HepG2 (cell line): ENCODE measurements at regions not wholly inside any gene's neighbourhood (a gene's known extent, or its start where the extent isn't known, plus 50 kb on each side); places are given as distances from the start of the nearest gene placed in this dataset.

Experiments
- ATAC-seq: fragments of 200-7000 bp; cut with Tn5 transposase; 3 replicates; pipeline ENCODE4 v1.9.1; 2020; ENCODE audit warnings: mild to moderate bottlenecking, moderate library complexity
- BruUV-seq: library from RNA; stranded (reverse); fragments of 400-500 nt; replicated peaks from 2 replicates; lab custom pipeline; 2021; lab: Mats Ljungman, UMichigan
- CTCF ChIA-PET: fragments of 300-600 bp; formaldehyde crosslinking; extraction: SDS; loops from one replicate; lab custom pipeline; 2021; ENCODE audit warnings: low total read pairs, inconsistent platforms, low intra/inter-chr PET ratio; lab: Yijun Ruan, JAX
- POLR2A ChIA-PET: fragments of 350-600 bp; sonication (Branson Sonifier 250); formaldehyde crosslinking; loops from one replicate; lab custom pipeline; 2020; ENCODE audit warnings: antibody characterized with exemption, inconsistent platforms; lab: Yijun Ruan, JAX
- DNase-seq: peaks from one replicate; pipeline ENCODE4 v3.0.0-alpha.2; 2015; ENCODE audit warnings: low spot score
- FAIRE-seq: peaks from 3 replicates; lab custom pipeline; 2011; peaks lifted over from hg19 to GRCh38; lab: Jason Lieb, UNC
- H2AFZ ChIP-seq: one replicate; pipeline ENCODE4 v1.6.1; 2011; ENCODE audit warnings: low read length, inconsistent platforms
- H3K27ac ChIP-seq: fragments of 300-600 bp; 3 replicates; pipeline ENCODE4 v1.8.0; 2011; ENCODE audit warnings: mixed run types, mild to moderate bottlenecking, mixed read lengths, low read length, inconsistent platforms; ENCODE audit not compliant: insufficient read depth; ENCODE audit errors: extremely low read length
- H3K27me3 ChIP-seq, 2 experiments: fragments of 200-600 bp in 1 of 2; 2 replicates in 1 of 2; 3 replicates in 1 of 2; pipeline versions ENCODE4 v1.6.0 to v1.8.0; 2011; ENCODE audit warnings: low read length in 2 of 2, mild to moderate bottlenecking in 2 of 2, moderate library complexity in 2 of 2, inconsistent platforms in 1 of 2; ENCODE audit not compliant: insufficient read depth in 2 of 2, control insufficient read depth in 1 of 2
- H3K36me3 ChIP-seq, 2 experiments: fragments of 200-600 bp in 1 of 2; replicated peaks in 1 of 2; 2 replicates in 1 of 2; 3 replicates in 1 of 2; pipeline versions ENCODE4 v1.5.1 to v1.8.0; 2011; ENCODE audit warnings: low read length in 2 of 2, inconsistent platforms in 1 of 2; ENCODE audit not compliant: insufficient read depth in 2 of 2, control insufficient read depth in 1 of 2
- H3K4me1 ChIP-seq: 2 replicates; pipeline ENCODE4 v1.5.1; 2012; ENCODE audit warnings: low read length, inconsistent platforms; ENCODE audit not compliant: insufficient read depth
- H3K4me2 ChIP-seq: 2 replicates; pipeline ENCODE4 v1.6.0; 2011; ENCODE audit warnings: low read depth, low read length, inconsistent platforms
- H3K4me3 ChIP-seq, 3 experiments: fragments of 200-600 bp in 1 of 3; sonication (generic), shearing (Covaris generic) in 1 of 3; replicated peaks in 1 of 3; 2 replicates each; pipeline ENCODE4 v1.5.1; 2011 to 2016; ENCODE audit warnings: low read length in 3 of 3, inconsistent platforms in 2 of 3, low read depth in 2 of 3, mild to moderate bottlenecking in 2 of 3, control low read depth in 1 of 3, mixed read lengths in 1 of 3; ENCODE audit not compliant: insufficient read depth in 1 of 3
- H3K79me2 ChIP-seq: one replicate; pipeline ENCODE4 v1.6.1; 2011; ENCODE audit warnings: low read length, inconsistent platforms; ENCODE audit not compliant: insufficient read depth
- H3K9ac ChIP-seq: 2 replicates; pipeline ENCODE4 v1.6.0; 2011; ENCODE audit warnings: mild to moderate bottlenecking, low read depth, low read length, inconsistent platforms; ENCODE audit not compliant: insufficient read depth
- H3K9me3 ChIP-seq: 2 replicates; pipeline ENCODE4 v1.5.1; 2012; ENCODE audit warnings: mild to moderate bottlenecking, low read length
- H4K20me1 ChIP-seq: 2 replicates; pipeline ENCODE4 v1.6.0; 2011; ENCODE audit warnings: inconsistent platforms, mild to moderate bottlenecking, low read length, moderate library complexity; ENCODE audit not compliant: insufficient read depth
- CEBPZ ChIP-seq: IDR thresholded peaks from 2 replicates; pipeline ENCODE4 v1.6.1; 2012; ENCODE audit warnings: low read length, improper control_type of control experiment
- FLYWCH1 ChIP-seq: sonication (generic); formaldehyde crosslinking; IDR thresholded peaks from 2 replicates; pipeline ENCODE4 v1.8.1; 2023; ENCODE audit warnings: mild to moderate bottlenecking, missing genetic modification reagents
- KLF15 ChIP-seq: sonication (generic); formaldehyde crosslinking; IDR thresholded peaks from 2 replicates; pipeline ENCODE4 v1.8.1; 2023; ENCODE audit warnings: borderline replicate concordance, mild to moderate bottlenecking, inconsistent platforms, missing genetic modification reagents, mixed read lengths
- RARA ChIP-seq: IDR thresholded peaks from 2 replicates; pipeline ENCODE4 v1.6.1; 2016; ENCODE audit warnings: missing genetic modification reagents, missing compliant biosample characterization
- TEAD2 ChIP-seq: sonication (generic); formaldehyde crosslinking; IDR thresholded peaks from 2 replicates; pipeline ENCODE4 v1.9.0; 2021; ENCODE audit warnings: missing genetic modification reagents
- ZNF180 ChIP-seq: sonication (generic); formaldehyde crosslinking; IDR thresholded peaks from 2 replicates; pipeline ENCODE4 v1.4.0; 2020; ENCODE audit warnings: low read depth, missing genetic modification reagents, borderline replicate concordance
- ZNF367 ChIP-seq: sonication (generic); formaldehyde crosslinking; IDR thresholded peaks from 2 replicates; pipeline ENCODE4 v1.4.0; 2020; ENCODE audit warnings: missing genetic modification reagents, borderline replicate concordance
- ZNF451 ChIP-seq: sonication (generic); formaldehyde crosslinking; IDR thresholded peaks from 2 replicates; pipeline ENCODE4 v1.5.0; 2020; ENCODE audit warnings: mild to moderate bottlenecking, missing genetic modification reagents
- ZNF709 ChIP-seq: sonication (generic); formaldehyde crosslinking; IDR thresholded peaks from 2 replicates; pipeline ENCODE4 v1.5.0; 2020; ENCODE audit warnings: mild to moderate bottlenecking, missing genetic modification reagents
- ZNF710 ChIP-seq: sonication (generic); formaldehyde crosslinking; IDR thresholded peaks from 2 replicates; pipeline ENCODE4 v1.5.0; 2020; ENCODE audit warnings: mild to moderate bottlenecking, missing genetic modification reagents, borderline replicate concordance
- ZNF841 ChIP-seq: sonication (generic); formaldehyde crosslinking; IDR thresholded peaks from 2 replicates; pipeline ENCODE4 v1.8.1; 2023; ENCODE audit warnings: missing genetic modification reagents, borderline replicate concordance
- ZSCAN25 ChIP-seq: sonication (generic); formaldehyde crosslinking; IDR thresholded peaks from 2 replicates; pipeline ENCODE4 v1.8.0; 2022; ENCODE audit warnings: mild to moderate bottlenecking, missing genetic modification reagents
- WGBS: methylation state at CpG from one replicate; pipeline ENCODE4 v1.1.6; 2017; ENCODE audit warnings: low lambda C conversion rate; 5-methylcytosine and 5-hydroxymethylcytosine counted together
- in situ Hi-C: cut with HindIII; loops from 2 replicates; pipeline ENCODE4 v1.10.0; 2017; ENCODE audit warnings: low pct_unique_long_range_greater_than_20kb; ENCODE audit not compliant: extremely low pct_ligation_motif_present
- intact Hi-C: fragments of 100-400 bp; cut with micrococcal nuclease; formaldehyde crosslinking; loops from one replicate; pipeline ENCODE4 v1.10.0; 2022; ENCODE audit not compliant: unreplicated experiment
- TF ChIP-seq, protein P1 (sequence below): IDR thresholded peaks from 2 replicates; pipeline ENCODE4 v1.6.1; 2016; ENCODE audit warnings: low read depth, borderline replicate concordance

DNA sequence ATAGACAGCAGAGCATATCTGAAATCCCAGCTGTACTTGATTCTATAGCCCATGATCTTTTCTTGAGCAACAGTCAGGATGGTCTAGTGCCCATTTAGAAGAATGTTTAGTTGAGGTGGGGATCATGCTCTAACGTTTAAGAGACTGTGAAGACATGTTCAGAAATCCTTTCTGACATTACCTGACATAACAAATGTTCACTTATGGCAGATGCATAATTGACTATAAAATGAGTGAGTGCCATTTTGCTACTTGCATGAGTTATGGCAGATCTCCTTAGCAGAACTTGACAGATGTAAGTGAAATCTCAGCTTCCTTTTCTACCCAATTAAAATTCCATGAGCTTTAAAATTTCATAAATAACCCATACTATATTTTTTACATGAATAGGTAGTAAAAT is 209.5 kb upstream of the MMADHC start:
- TF ChIP-seq TEAD2 (CRISPR knock-in tag) = no peak
- TF ChIP-seq FLYWCH1 (CRISPR knock-in tag) = no peak
- TF ChIP-seq ZNF180 (CRISPR knock-in tag) = no peak
- TF ChIP-seq KLF15 (CRISPR knock-in tag) = no peak
- CTCF ChIA-PET = no interaction called here
- H3K27me3 ChIP-seq = no peaks in the 10 kb centered on the region
- H3K27ac ChIP-seq = no peak overlapping the region
- H3K4me2 ChIP-seq = no peak overlapping the region
- POLR2A ChIA-PET = no interaction called here
- DNase-seq (no peak), ATAC-seq (no peak), FAIRE-seq (no peak)
- no peaks in the 10 kb centered on the region for H3K9me3 ChIP-seq
- no peak overlapping the region for H2AFZ ChIP-seq
- H3K79me2 ChIP-seq = no peaks in the 10 kb centered on the region
- H3K4me1 ChIP-seq = no peaks in the 10 kb centered on the region
- 0% methylated on average over 1 of the region's 1 CpG for WGBS
- H3K9ac ChIP-seq = no peak overlapping the region
- no TSS peak for BruUV-seq
- no peaks in the 10 kb centered on the region for H4K20me1 ChIP-seq
- H3K36me3 ChIP-seq = no peaks in the 10 kb centered on the region
- in situ Hi-C loops = no loop called here
- intact Hi-C loops = no loop called here
- no peak overlapping the region for H3K4me3 ChIP-seq

DNA sequence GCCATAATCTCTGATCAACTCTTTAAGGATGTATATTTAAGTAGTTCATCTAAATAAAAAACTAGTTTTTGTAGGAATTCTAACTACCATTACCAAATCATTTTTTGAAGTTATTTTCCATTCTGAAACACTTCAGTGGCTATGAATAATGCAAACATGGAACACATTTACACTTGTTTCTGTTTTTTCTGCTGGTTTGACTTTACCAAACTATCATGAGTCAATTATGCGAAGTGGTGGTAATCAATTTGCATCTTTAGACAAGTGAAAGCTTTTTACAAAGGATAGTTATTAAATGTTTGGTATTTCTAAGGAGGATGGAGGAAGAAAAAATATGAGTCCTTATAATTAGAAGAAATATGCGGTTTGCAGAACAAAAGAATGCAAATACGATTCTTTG is 202.0 kb upstream of the MMADHC start:
- no peaks in the 10 kb centered on the region for H4K20me1 ChIP-seq
- FAIRE-seq (no peak), DNase-seq (no peak), ATAC-seq (no peak)
- H3K79me2 ChIP-seq = no peaks in the 10 kb centered on the region
- H3K4me3 ChIP-seq = no peak overlapping the region
- H3K27ac ChIP-seq = no peak overlapping the region
- no peaks in the 10 kb centered on the region for H3K27me3 ChIP-seq
- H2AFZ ChIP-seq = no peak overlapping the region
- H3K9ac ChIP-seq = no peak overlapping the region
- intact Hi-C loops (no loop called here), in situ Hi-C loops (no loop called here)
- CTCF ChIA-PET = no interaction called here
- no peaks in the 10 kb centered on the region for H3K36me3 ChIP-seq
- no TSS peak for BruUV-seq
- POLR2A ChIA-PET = no interaction called here
- no peaks in the 10 kb centered on the region for H3K4me1 ChIP-seq
- no peak overlapping the region for H3K4me2 ChIP-seq
- peaks cover 7% of the 10 kb centered on the region; the same call in 1 of the 2 replicates for H3K9me3 ChIP-seq
- 42% methylated on average over 3 of the region's 3 CpGs for WGBS
- TF ChIP-seq CEBPZ (no peak), ZSCAN25 (no peak), ZNF709 (CRISPR knock-in tag) (no peak), ZNF710 (CRISPR knock-in tag) (no peak), ZNF451 (CRISPR knock-in tag) (no peak), RARA (no peak), ZNF841 (CRISPR knock-in tag) (no peak), ZNF367 (no peak)
- TF ChIP-seq, protein P1, sequence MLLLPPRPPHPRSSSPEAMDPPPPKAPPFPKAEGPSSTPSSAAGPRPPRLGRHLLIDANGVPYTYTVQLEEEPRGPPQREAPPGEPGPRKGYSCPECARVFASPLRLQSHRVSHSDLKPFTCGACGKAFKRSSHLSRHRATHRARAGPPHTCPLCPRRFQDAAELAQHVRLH (CRISPR knock-in tag) = no peak
